HEK293T (cell line): ENCODE measurements at regions not wholly inside any gene's neighbourhood (a gene's known extent, or its start where the extent isn't known, plus 50 kb on each side); places are given as distances from the start of the nearest gene placed in this dataset.

ENCODE experiments used
- ARNT ChIP-seq: fragments of 450-650 bp; IDR thresholded peaks from 2 replicates; pipeline ENCODE4 v1.6.1; 2017; ENCODE audit warnings: mild to moderate bottlenecking
- BHLHE40 ChIP-seq: fragments of 450-650 bp; IDR thresholded peaks from 2 replicates; pipeline ENCODE4 v1.6.1; 2016; ENCODE audit warnings: mild to moderate bottlenecking, moderate library complexity, borderline replicate concordance
- CTBP1 ChIP-seq: fragments of 450-650 bp; IDR thresholded peaks from 2 replicates; pipeline ENCODE4 v1.6.1; 2016; ENCODE audit warnings: borderline replicate concordance
- ELF4 ChIP-seq: fragments of 450-650 bp; IDR thresholded peaks from 2 replicates; pipeline ENCODE4 v1.6.1; 2017; ENCODE audit warnings: antibody characterized with exemption
- FOXA1 ChIP-seq: fragments of 450-650 bp; IDR thresholded peaks from 2 replicates; pipeline ENCODE4 v1.6.1; 2016; ENCODE audit warnings: mild to moderate bottlenecking
- FOXK2 ChIP-seq: fragments of 450-650 bp; IDR thresholded peaks from 2 replicates; pipeline ENCODE4 v1.6.1; 2016; ENCODE audit warnings: mild to moderate bottlenecking
- FOXM1 ChIP-seq: fragments of 450-650 bp; IDR thresholded peaks from 2 replicates; pipeline ENCODE4 v1.6.1; 2017; ENCODE audit warnings: mild to moderate bottlenecking, borderline replicate concordance
- L3MBTL2 ChIP-seq: fragments of 450-650 bp; conservative IDR thresholded peaks from 2 replicates; pipeline ENCODE4 v1.6.1; 2016; ENCODE audit warnings: mild to moderate bottlenecking
- NFRKB ChIP-seq: fragments of 450-650 bp; IDR thresholded peaks from 2 replicates; pipeline ENCODE4 v1.6.1; 2016; ENCODE audit warnings: mild to moderate bottlenecking, moderate library complexity
- PKNOX1 ChIP-seq: fragments of 450-650 bp; IDR thresholded peaks from 2 replicates; pipeline ENCODE4 v1.6.1; 2016
- SP1 ChIP-seq: fragments of 450-650 bp; IDR thresholded peaks from 2 replicates; pipeline ENCODE4 v1.6.1; 2017
- TARDBP ChIP-seq: fragments of 450-650 bp; IDR thresholded peaks from 2 replicates; pipeline ENCODE4 v1.6.1; 2016
- ZNF384 ChIP-seq: fragments of 450-650 bp; IDR thresholded peaks from 2 replicates; pipeline ENCODE4 v1.6.1; 2016

- TF ChIP-seq SP1 (no peak), TARDBP (no peak), FOXM1 (no peak), FOXK2 (no peak), BHLHE40 (no peak), FOXA1 (no peak), CTBP1 (no peak), PKNOX1 (no peak), L3MBTL2 (no peak), ARNT (no peak), NFRKB (no peak), ZNF384 (no peak), ELF4 (no peak)
These were observed 400.0 kb upstream of the PDE4D start for GRCh38 chr5:60293518-60293917.
